GM12891 (cell line): ENCODE measurements at regions not wholly inside any gene's neighbourhood (a gene's known extent, or its start where the extent isn't known, plus 50 kb on each side); places are given as distances from the start of the nearest gene placed in this dataset.

ENCODE experiments used
- DNase-seq: peaks from one replicate; pipeline ENCODE4 v3.0.0; 2011; ENCODE audit warnings: low spot score; ENCODE audit not compliant: insufficient read length
- FAIRE-seq: peaks from 2 replicates; lab custom pipeline; 2011; peaks lifted over from hg19 to GRCh38; lab: Jason Lieb, UNC
- PAX5 ChIP-seq: IDR thresholded peaks from 2 replicates; pipeline ENCODE4 v1.6.1; 2011; ENCODE audit warnings: low read length, moderate library complexity, mild to moderate bottlenecking; ENCODE audit not compliant: insufficient read depth, severe bottlenecking
- POLR2A ChIP-seq: IDR thresholded peaks from 2 replicates; pipeline ENCODE4 v1.6.1; 2011; ENCODE audit warnings: low read depth, low read length, control low read depth
- POLR2AphosphoS5 ChIP-seq: IDR thresholded peaks from 2 replicates; pipeline ENCODE4 v1.6.1; 2011; ENCODE audit warnings: low read depth, low read length, control low read depth
- POU2F2 ChIP-seq: IDR thresholded peaks from 2 replicates; pipeline ENCODE4 v1.6.1; 2011; ENCODE audit warnings: low read depth, mild to moderate bottlenecking, control low read depth, low read length, moderate library complexity
- SPI1 ChIP-seq: IDR thresholded peaks from 2 replicates; pipeline ENCODE4 v1.6.1; 2011; ENCODE audit warnings: low read depth, low read length, control low read depth
- TAF1 ChIP-seq: IDR thresholded peaks from 2 replicates; pipeline ENCODE4 v1.6.1; 2011; ENCODE audit warnings: low read depth, low read length, control low read depth

GRCh38 chr4:24400537-24400936 lies 183.8 kb downstream of the DHX15 start:
- FAIRE-seq (no peak), DNase-seq (no peak)
- TF ChIP-seq TAF1: no peak
- TF ChIP-seq POLR2A: no peak
- TF ChIP-seq PAX5: no peak
- TF ChIP-seq POU2F2: no peak
- no peak for TF ChIP-seq SPI1
- no peak for TF ChIP-seq POLR2AphosphoS5

- no peak for DNase-seq
- TF ChIP-seq SPI1: no peak
- TF ChIP-seq TAF1: no peak
- no peak for TF ChIP-seq POLR2A
- no peak for TF ChIP-seq POU2F2
- TF ChIP-seq POLR2AphosphoS5: no peak
- TF ChIP-seq PAX5: no peak
- no peak for FAIRE-seq
These were observed 187.4 kb downstream of the DHX15 start for GRCh38 chr4:24396988-24397387.

GRCh38 chr4:24395937-24396336 lies 188.4 kb downstream of the DHX15 start:
- no peak for FAIRE-seq
- TF ChIP-seq PAX5 (no peak), SPI1 (no peak), POLR2AphosphoS5 (no peak), TAF1 (no peak), POU2F2 (no peak), POLR2A (no peak)
- no peak for DNase-seq

- DNase-seq: no peak
- TF ChIP-seq SPI1 (no peak), TAF1 (no peak), POU2F2 (no peak), POLR2A (no peak), POLR2AphosphoS5 (no peak), PAX5 (no peak)
- no peak for FAIRE-seq
These were observed 190.3 kb downstream of the DHX15 start for GRCh38 chr4:24394041-24394440.

- DNase-seq (no peak), FAIRE-seq (no peak)
- TF ChIP-seq SPI1: no peak
- TF ChIP-seq POLR2AphosphoS5: no peak
These were observed 191.7 kb downstream of the DHX15 start for GRCh38 chr4:24392613-24393012.

- FAIRE-seq (no peak), DNase-seq (no peak)
- TF ChIP-seq POLR2AphosphoS5: no peak
- no peak for TF ChIP-seq TAF1
- no peak for TF ChIP-seq SPI1
- TF ChIP-seq POLR2A: no peak
- no peak for TF ChIP-seq PAX5
- no peak for TF ChIP-seq POU2F2
These were observed 202.0 kb downstream of the DHX15 start for GRCh38 chr4:24382381-24382780.

- FAIRE-seq: no peak
These were observed 203.2 kb downstream of the DHX15 start for GRCh38 chr4:24380957-24381665.

GRCh38 chr4:24373704-24374103 lies 210.7 kb downstream of the DHX15 start:
- no peak for TF ChIP-seq TAF1
- TF ChIP-seq POU2F2: no peak
- TF ChIP-seq SPI1: no peak
- no peak for TF ChIP-seq POLR2A
- no peak for TF ChIP-seq POLR2AphosphoS5
- TF ChIP-seq PAX5: no peak
- FAIRE-seq (no peak), DNase-seq (no peak)

More at GRCh38 chr4:24380957-24381665, 203.2 kb downstream of the DHX15 start:
- TF ChIP-seq POLR2AphosphoS5 (no peak), POU2F2 (no peak), PAX5 (no peak), SPI1 (no peak), POLR2A (no peak), TAF1 (no peak)
- DNase-seq: no peak

- FAIRE-seq (no peak), DNase-seq (no peak)
- TF ChIP-seq POU2F2 (no peak), TAF1 (no peak), POLR2AphosphoS5 (no peak), POLR2A (no peak)
These were observed 211.5 kb downstream of the DHX15 start for GRCh38 chr4:24372881-24373280.

GRCh38 chr4:24372341-24372740 lies 212.0 kb downstream of the DHX15 start:
- DNase-seq: no peak

More at GRCh38 chr4:24372341-24372740, 212.0 kb downstream of the DHX15 start:
- no peak for FAIRE-seq
- TF ChIP-seq PAX5: no peak
- no peak for TF ChIP-seq POLR2A
- no peak for TF ChIP-seq TAF1
- no peak for TF ChIP-seq SPI1
- TF ChIP-seq POU2F2: no peak
- no peak for TF ChIP-seq POLR2AphosphoS5
